NCI-H146 (cell line): ENCODE measurements at regions not wholly inside any gene's neighbourhood (a gene's known extent, or its start where the extent isn't known, plus 50 kb on each side); places are given as distances from the start of the nearest gene placed in this dataset.
"Not testable (repeated sequence)": the region's sequence is repeated elsewhere in the genome, so short reads cannot be mapped to it uniquely, and the experiment has no call there.

Experiments
- DNase-seq: peaks from one replicate; lab custom pipeline; 2025; lab: John Stamatoyannopoulos, UW

GRCh38 chr1:214715126-214715525, 112.1 kb downstream of the CENPF start:
- no peak for DNase-seq

GRCh38 chr1:214717351-214717750, 114.4 kb downstream of the CENPF start:
- peak; percentile 13 for DNase-seq

GRCh38 chr1:214718724-214719123, 115.7 kb downstream of the CENPF start:
- no peak for DNase-seq

- no peak for DNase-seq
Measured at GRCh38 chr1:214719207-214719606, 116.2 kb downstream of the CENPF start.

GRCh38 chr1:214720561-214720960, 117.6 kb downstream of the CENPF start:
- DNase-seq = no peak

GRCh38 chr1:214727274-214727673, 124.3 kb downstream of the CENPF start:
- peak; percentile 9 for DNase-seq

- no peak for DNase-seq
Measured at GRCh38 chr1:214739621-214740238, 136.7 kb downstream of the CENPF start.

- no peak for DNase-seq
Measured at GRCh38 chr1:214740471-214740870, 137.5 kb downstream of the CENPF start.

GRCh38 chr1:214747050-214747635, 144.1 kb downstream of the CENPF start:
- DNase-seq = no peak

- DNase-seq = peak; percentile 13
Measured at GRCh38 chr1:214753236-214753852, 150.3 kb downstream of the CENPF start.

GRCh38 chr1:214761030-214761429, 158.0 kb downstream of the CENPF start:
- DNase-seq = no peak

- DNase-seq = no peak
Measured at GRCh38 chr1:214762902-214763301, 159.9 kb downstream of the CENPF start.

- no peak for DNase-seq
Measured at GRCh38 chr1:214764502-214764901, 161.5 kb downstream of the CENPF start.

GRCh38 chr1:214767221-214767620, 164.2 kb downstream of the CENPF start:
- DNase-seq = no peak

GRCh38 chr1:214769666-214770065, 166.7 kb downstream of the CENPF start:
- not testable (repeated sequence) for DNase-seq

GRCh38 chr1:214777364-214777763, 174.4 kb downstream of the CENPF start:
- DNase-seq = no peak

GRCh38 chr1:214791961-214792360, 189.0 kb downstream of the CENPF start:
- DNase-seq = no peak

- no peak for DNase-seq
Measured at GRCh38 chr1:214792527-214793186, 189.7 kb downstream of the CENPF start.

GRCh38 chr1:214793708-214794107, 190.7 kb downstream of the CENPF start:
- no peak for DNase-seq

GRCh38 chr1:214801191-214801590, 198.2 kb downstream of the CENPF start:
- DNase-seq = no peak

- DNase-seq = peak; percentile 31
Measured at GRCh38 chr1:214808845-214809460, 206.0 kb downstream of the CENPF start.

- DNase-seq = no peak
Measured at GRCh38 chr1:214816603-214817002, 213.6 kb downstream of the CENPF start.
